HUES64 (cell line): ENCODE measurements at regions not wholly inside any gene's neighbourhood (a gene's known extent, or its start where the extent isn't known, plus 50 kb on each side); places are given as distances from the start of the nearest gene placed in this dataset.

ENCODE experiments used
- H3K27ac ChIP-seq: 2 replicates; pipeline ENCODE4 v1.7.0; 2013; ENCODE audit warnings: low read depth, low read length, inconsistent platforms
- H3K27me3 ChIP-seq: 2 replicates; pipeline ENCODE4 v1.6.1; 2013; ENCODE audit warnings: mild to moderate bottlenecking, low read length; ENCODE audit not compliant: insufficient read depth
- H3K36me3 ChIP-seq: 2 replicates; pipeline ENCODE4 v1.6.1; 2013; ENCODE audit warnings: mild to moderate bottlenecking, low read length; ENCODE audit not compliant: insufficient read depth
- H3K4me1 ChIP-seq: 2 replicates; pipeline ENCODE4 v1.6.1; 2013; ENCODE audit warnings: mild to moderate bottlenecking, low read length, moderate library complexity; ENCODE audit not compliant: insufficient read depth
- H3K4me3 ChIP-seq: 2 replicates; pipeline ENCODE4 v1.5.1; 2013; ENCODE audit warnings: mild to moderate bottlenecking, low read length, moderate library complexity
- H3K9ac ChIP-seq: 2 replicates; pipeline ENCODE4 v1.6.1; 2013; ENCODE audit warnings: mild to moderate bottlenecking, low read depth, low read length
- H3K9me3 ChIP-seq: 2 replicates; pipeline ENCODE4 v1.6.1; 2013; ENCODE audit warnings: low read depth, low read length; ENCODE audit not compliant: insufficient read depth
- WGBS: fragments of 150-250, 120-280 bp; methylation state at CpG from one replicate; pipeline ENCODE4 v1.1.7; 2013; ENCODE audit warnings: missing lambda C conversion rate; 5-methylcytosine and 5-hydroxymethylcytosine counted together

GRCh38 chr22:49301398-49302149, 526.1 kb downstream of the BRD1 start:
- Histone ChIP-seq H3K4me3 (no peak overlapping the region), H3K36me3 (no peaks in the 10 kb centered on the region), H3K4me1 (peaks cover 3% of the 10 kb centered on the region; the same call in 1 of the 2 replicates), H3K27ac (no peak overlapping the region), H3K27me3 (no peaks in the 10 kb centered on the region), H3K9ac (no peak overlapping the region), H3K9me3 (no peaks in the 10 kb centered on the region)
- WGBS: 92% methylated on average over 37 of the region's 37 CpGs

- Histone ChIP-seq H3K27ac (no peak overlapping the region), H3K9ac (no peak overlapping the region), H3K36me3 (no peaks in the 10 kb centered on the region), H3K4me3 (no peak overlapping the region), H3K4me1 (peaks cover 3% of the 10 kb centered on the region; the same call in 1 of the 2 replicates), H3K9me3 (no peaks in the 10 kb centered on the region), H3K27me3 (no peaks in the 10 kb centered on the region)
- 95% methylated on average over 15 of the region's 15 CpGs for WGBS
These were observed 526.7 kb downstream of the BRD1 start for GRCh38 chr22:49300951-49301397.

DNA sequence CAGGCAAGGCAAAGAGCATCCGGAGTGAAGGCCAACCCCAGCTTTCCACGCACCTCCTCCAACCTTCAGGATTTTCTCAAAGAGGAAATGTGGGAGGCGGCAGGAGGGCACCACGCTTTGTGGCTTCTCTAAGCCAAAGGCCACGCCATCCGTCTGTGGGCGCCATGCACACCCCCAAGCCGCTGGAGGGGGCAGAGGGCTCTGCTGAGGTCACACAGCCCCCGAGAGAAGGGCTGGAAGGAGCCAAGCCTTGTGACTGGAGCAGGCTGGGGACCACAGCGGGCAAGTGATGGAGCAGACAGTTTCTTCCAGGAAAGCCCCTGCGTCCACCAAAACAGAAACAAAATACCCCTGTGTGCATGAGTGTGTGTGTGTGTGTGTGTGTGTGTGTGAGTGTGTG, 527.4 kb downstream of the BRD1 start:
- no peak overlapping the region for H3K27ac ChIP-seq
- WGBS: 94% methylated on average over 10 of the region's 11 CpGs
- no peaks in the 10 kb centered on the region for H3K27me3 ChIP-seq
- H3K4me1 ChIP-seq: peaks cover 3% of the 10 kb centered on the region; the same call in 1 of the 2 replicates
- H3K9me3 ChIP-seq: no peaks in the 10 kb centered on the region
- H3K36me3 ChIP-seq: no peaks in the 10 kb centered on the region
- no peak overlapping the region for H3K9ac ChIP-seq
- no peak overlapping the region for H3K4me3 ChIP-seq

GRCh38 chr22:49299821-49300231, 527.8 kb downstream of the BRD1 start:
- H3K9me3 ChIP-seq: no peaks in the 10 kb centered on the region
- no peak overlapping the region for H3K27ac ChIP-seq
- WGBS: 92% methylated on average over 13 of the region's 13 CpGs
- peaks cover 1% of the 10 kb centered on the region; the same call in 1 of the 2 replicates for H3K4me1 ChIP-seq
- H3K4me3 ChIP-seq: no peak overlapping the region
- H3K9ac ChIP-seq: no peak overlapping the region
- H3K27me3 ChIP-seq: no peaks in the 10 kb centered on the region
- H3K36me3 ChIP-seq: no peaks in the 10 kb centered on the region

- Histone ChIP-seq H3K27me3 (no peaks in the 10 kb centered on the region), H3K4me1 (no peaks in the 10 kb centered on the region), H3K27ac (no peak overlapping the region), H3K4me3 (no peak overlapping the region), H3K36me3 (no peaks in the 10 kb centered on the region), H3K9me3 (no peaks in the 10 kb centered on the region), H3K9ac (no peak overlapping the region)
- 95% methylated on average over 34 of the region's 34 CpGs for WGBS
These were observed 528.6 kb downstream of the BRD1 start for GRCh38 chr22:49298834-49299750.

GRCh38 chr22:49297871-49298721, 529.6 kb downstream of the BRD1 start:
- no peak overlapping the region for H3K27ac ChIP-seq
- no peak overlapping the region for H3K4me3 ChIP-seq
- H3K9ac ChIP-seq: no peak overlapping the region
- no peaks in the 10 kb centered on the region for H3K4me1 ChIP-seq
- WGBS: 89% methylated on average over 39 of the region's 39 CpGs
- 0 out of 2 replicates have a peak, but pooled peaks cover 1% of the 10 kb centered on the region for H3K9me3 ChIP-seq
- no peaks in the 10 kb centered on the region for H3K27me3 ChIP-seq
- no peaks in the 10 kb centered on the region for H3K36me3 ChIP-seq

GRCh38 chr22:49297286-49297870, 530.3 kb downstream of the BRD1 start:
- Histone ChIP-seq H3K36me3 (no peaks in the 10 kb centered on the region), H3K9ac (no peak overlapping the region), H3K27me3 (no peaks in the 10 kb centered on the region), H3K4me3 (no peak overlapping the region), H3K4me1 (no peaks in the 10 kb centered on the region), H3K9me3 (peaks cover 4% of the 10 kb centered on the region; the same call in 1 of the 2 replicates), H3K27ac (no peak overlapping the region)
- WGBS: 93% methylated on average over 27 of the region's 27 CpGs

DNA sequence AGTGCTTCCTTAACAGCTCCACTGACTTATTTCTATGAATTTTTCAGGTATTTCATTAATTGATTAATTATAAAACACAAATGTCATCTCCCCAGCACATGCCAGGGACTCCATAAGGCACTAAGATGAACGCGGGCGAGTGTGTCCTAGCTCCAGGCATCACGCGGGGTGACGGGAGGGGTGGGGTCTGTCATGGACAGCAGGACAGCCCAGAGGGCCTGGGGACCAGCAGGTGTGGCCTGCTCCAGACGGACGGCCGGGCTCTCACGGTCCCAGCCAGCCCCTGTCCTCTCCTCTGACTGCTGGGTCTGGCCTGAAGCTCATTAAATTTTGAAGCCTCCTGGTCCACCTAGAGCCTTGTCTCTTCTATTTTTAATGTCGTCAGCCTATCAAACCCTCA, 531.1 kb downstream of the BRD1 start:
- Histone ChIP-seq H3K27ac (no peak overlapping the region), H3K9ac (no peak overlapping the region), H3K4me1 (no peaks in the 10 kb centered on the region), H3K27me3 (no peaks in the 10 kb centered on the region), H3K36me3 (no peaks in the 10 kb centered on the region), H3K4me3 (no peak overlapping the region), H3K9me3 (peaks cover 4% of the 10 kb centered on the region; the same call in 1 of the 2 replicates)
- 91% methylated on average over 11 of the region's 11 CpGs for WGBS

DNA sequence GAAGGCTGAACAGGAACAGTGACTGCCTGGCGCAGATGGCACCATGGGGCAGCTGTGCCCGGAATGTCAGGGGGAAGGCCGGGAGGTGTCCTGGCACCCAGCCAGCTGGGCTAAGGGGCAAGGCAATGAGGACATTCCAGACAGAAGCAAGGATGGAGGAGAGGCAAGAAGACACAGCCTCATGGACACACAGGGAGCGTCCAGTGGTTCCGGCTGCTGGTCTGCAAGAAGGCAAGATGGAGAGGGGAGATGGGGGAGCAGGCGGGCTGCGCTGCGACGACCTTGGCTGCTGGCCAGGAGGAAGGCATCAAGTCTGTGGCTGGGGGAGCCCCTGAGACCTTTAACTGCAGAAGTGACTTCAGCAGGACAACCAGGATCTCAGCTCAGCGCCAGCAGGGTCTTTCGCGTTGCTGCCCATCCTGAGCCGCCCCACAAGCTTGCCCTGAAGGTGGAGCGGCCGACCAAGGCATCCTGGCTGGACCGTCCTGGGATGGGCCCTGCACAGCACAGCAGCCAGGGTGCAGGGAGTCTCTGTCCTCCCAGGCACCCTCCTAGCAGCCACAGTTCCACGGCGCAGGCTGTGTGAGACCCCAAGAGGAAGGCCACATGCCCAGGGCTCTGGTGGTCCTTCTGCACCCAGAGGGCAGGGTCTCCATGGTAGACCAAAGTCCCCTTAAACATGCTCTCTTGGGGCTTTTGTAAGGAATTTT, 531.7 kb downstream of the BRD1 start:
- H3K4me3 ChIP-seq: no peak overlapping the region
- H3K27ac ChIP-seq: no peak overlapping the region
- WGBS: 95% methylated on average over 18 of the region's 18 CpGs
- no peak overlapping the region for H3K9ac ChIP-seq
- peaks cover 4% of the 10 kb centered on the region; the same call in 1 of the 2 replicates for H3K9me3 ChIP-seq
- H3K27me3 ChIP-seq: no peaks in the 10 kb centered on the region
- no peaks in the 10 kb centered on the region for H3K36me3 ChIP-seq
- no peaks in the 10 kb centered on the region for H3K4me1 ChIP-seq

GRCh38 chr22:49295465-49295743, 532.3 kb downstream of the BRD1 start:
- Histone ChIP-seq H3K4me3 (no peak overlapping the region), H3K27me3 (no peaks in the 10 kb centered on the region), H3K9me3 (peaks cover 4% of the 10 kb centered on the region; the same call in 1 of the 2 replicates), H3K9ac (no peak overlapping the region), H3K27ac (no peak overlapping the region), H3K36me3 (no peaks in the 10 kb centered on the region), H3K4me1 (no peaks in the 10 kb centered on the region)
- WGBS: 93% methylated on average over 5 of the region's 5 CpGs
